Panc1 (cell line): ENCODE measurements at regions not wholly inside any gene's neighbourhood (a gene's known extent, or its start where the extent isn't known, plus 50 kb on each side); places are given as distances from the start of the nearest gene placed in this dataset.

Source experiments
- CTCF ChIP-seq: fragments of 450-650 bp; IDR thresholded peaks from 2 replicates; pipeline ENCODE4 v1.5.1; 2017; ENCODE audit warnings: mild to moderate bottlenecking
- POLR2AphosphoS5 ChIP-seq: IDR thresholded peaks from 2 replicates; pipeline ENCODE4 v1.6.1; 2012; ENCODE audit warnings: mild to moderate bottlenecking, low read depth, low read length, moderate library complexity
- REST ChIP-seq, 2 experiments: IDR thresholded peaks; 2 replicates each; pipeline ENCODE4 v1.6.1; 2011 to 2012; ENCODE audit warnings: low read depth in 2 of 2, control low read depth in 1 of 2, low read length in 1 of 2, mild to moderate bottlenecking in 1 of 2, moderate library complexity in 1 of 2; ENCODE audit not compliant: insufficient read depth in 1 of 2

- no peak for TF ChIP-seq CTCF
- TF ChIP-seq POLR2AphosphoS5: no peak
- TF ChIP-seq REST (IDR thresholded peaks at IDR 0.05; ENCODE audit: insufficient read depth in 1 of 2, low read depth in 2 of 2, low read length in 1 of 2): no peak
Observed at GRCh38 chr4:14887842-14888433, 114.3 kb upstream of the CPEB2 start.
